Left lung (tissue), 4 donors: ENCODE measurements at regions not wholly inside any gene's neighbourhood (a gene's known extent, or its start where the extent isn't known, plus 50 kb on each side); places are given as distances from the start of the nearest gene placed in this dataset.
"Not testable (repeated sequence)": the region's sequence is repeated elsewhere in the genome, so short reads cannot be mapped to it uniquely, and the experiment has no call there.

ENCODE experiments used
- ATAC-seq: fragments of 200-7000 bp; cut with Tn5 transposase; one replicate; pipeline ENCODE4 v1.9.1; 2020; ENCODE audit warnings: moderate library complexity
- DNase-seq, 4 donors: peaks; one replicate each; pipeline ENCODE4 v3.0.0-alpha.2; 2013 to 2020
- H3K27ac ChIP-seq, 2 donors: fragments of 200-600 bp; sonication (generic) in 1 of 2; one replicate each; pipeline versions ENCODE4 v1.5.0 to v1.8.0; 2020 to 2021
- H3K27me3 ChIP-seq, 2 donors: fragments of 200-600 bp; sonication (generic) in 1 of 2; one replicate each; pipeline versions ENCODE4 v1.5.0 to v1.8.0; 2020 to 2021
- H3K36me3 ChIP-seq, 2 donors: fragments of 200-600 bp; sonication (generic) in 1 of 2; one replicate each; pipeline versions ENCODE4 v1.5.0 to v1.8.0; 2020 to 2021
- H3K4me1 ChIP-seq, 2 donors: fragments of 200-600 bp; one replicate each; pipeline ENCODE4 v1.8.0; 2021
- H3K4me3 ChIP-seq, 2 donors: fragments of 200-600 bp; sonication (generic) in 1 of 2; one replicate each; pipeline versions ENCODE4 v1.5.0 to v1.8.0; 2020 to 2021; ENCODE audit warnings: mild to moderate bottlenecking in 1 of 2
- H3K9me3 ChIP-seq, 2 donors: fragments of 200-600 bp; sonication (generic) in 1 of 2; one replicate each; pipeline versions ENCODE4 v1.5.0 to v1.8.0; 2020 to 2021
- CTCF ChIP-seq, 2 donors: fragments of 200-600 bp; sonication (generic) in 1 of 2; IDR thresholded peaks; one replicate each; pipeline versions ENCODE4 v1.5.0 to v1.8.0; 2021; ENCODE audit warnings: antibody characterized with exemption in 2 of 2
- intact Hi-C, 2 donors: fragments of 100-400 bp; cut with DNase I; formaldehyde crosslinking; loops; one replicate each; pipeline versions ENCODE4 v1.11.2 to v1.14.2; 2022
- donor health status: DM: no; HTN: yes; CAD: no.
- donor health status: DM: no; HTN: no; CAD: no.

DNA sequence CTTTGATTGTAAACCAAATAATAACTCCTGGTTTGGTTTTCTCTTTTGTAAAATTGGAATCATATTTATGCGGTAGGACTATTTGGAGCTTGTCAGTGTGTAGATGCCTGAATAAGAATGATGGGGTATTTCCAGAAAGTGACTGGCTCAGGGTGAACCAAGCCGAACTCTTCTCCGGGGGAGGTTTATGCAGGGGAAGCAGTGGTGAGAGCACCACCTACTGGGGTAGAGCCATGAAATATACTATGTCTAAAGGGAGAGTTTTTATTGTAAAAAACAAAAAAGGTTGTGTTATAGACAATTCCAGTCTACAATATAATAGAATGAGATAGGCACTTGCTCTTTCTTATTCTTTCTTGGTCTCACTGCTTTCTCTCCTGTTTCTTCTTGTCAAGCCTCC, 222.9 kb upstream of the SLC16A7 start:
- ATAC-seq (no peak), DNase-seq (no peak)
- intact Hi-C loops = no loop called here
- no peaks in the 10 kb centered on the region for H3K9me3 ChIP-seq
- no peak overlapping the region for H3K4me3 ChIP-seq
- no peaks in the 10 kb centered on the region for H3K4me1 ChIP-seq
- H3K27ac ChIP-seq = no peak overlapping the region
- no peaks in the 10 kb centered on the region for H3K27me3 ChIP-seq
- no peaks in the 10 kb centered on the region for H3K36me3 ChIP-seq
- TF ChIP-seq CTCF (IDR thresholded peaks at IDR 0.05) = no peak

DNA sequence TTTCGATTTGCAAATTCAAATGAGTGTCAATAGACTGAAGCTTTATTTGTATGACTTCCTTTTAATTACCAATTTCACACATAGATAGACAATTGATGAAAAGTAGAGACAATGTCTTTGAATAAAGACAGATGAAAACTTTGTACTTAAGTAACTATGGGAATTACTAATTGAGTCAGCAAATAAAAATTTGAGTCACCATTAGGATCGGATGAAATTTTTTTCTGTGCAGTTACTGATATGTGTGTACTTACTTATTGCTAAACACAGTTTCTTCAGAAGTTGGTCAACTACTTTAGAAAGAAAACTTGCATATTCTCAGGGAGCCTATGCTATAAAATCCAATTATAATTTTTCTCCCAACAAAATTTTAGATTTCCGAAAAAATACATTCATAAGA, 224.9 kb upstream of the SLC16A7 start:
- H3K4me3 ChIP-seq = no peak overlapping the region
- no peaks in the 10 kb centered on the region for H3K36me3 ChIP-seq
- no peak overlapping the region for H3K27ac ChIP-seq
- TF ChIP-seq CTCF (IDR thresholded peaks at IDR 0.05) = no peak
- no peak for DNase-seq
- H3K27me3 ChIP-seq = no peaks in the 10 kb centered on the region
- intact Hi-C loops = no loop called here
- no peak for ATAC-seq
- H3K9me3 ChIP-seq = no peaks in the 10 kb centered on the region
- no peaks in the 10 kb centered on the region for H3K4me1 ChIP-seq

DNA sequence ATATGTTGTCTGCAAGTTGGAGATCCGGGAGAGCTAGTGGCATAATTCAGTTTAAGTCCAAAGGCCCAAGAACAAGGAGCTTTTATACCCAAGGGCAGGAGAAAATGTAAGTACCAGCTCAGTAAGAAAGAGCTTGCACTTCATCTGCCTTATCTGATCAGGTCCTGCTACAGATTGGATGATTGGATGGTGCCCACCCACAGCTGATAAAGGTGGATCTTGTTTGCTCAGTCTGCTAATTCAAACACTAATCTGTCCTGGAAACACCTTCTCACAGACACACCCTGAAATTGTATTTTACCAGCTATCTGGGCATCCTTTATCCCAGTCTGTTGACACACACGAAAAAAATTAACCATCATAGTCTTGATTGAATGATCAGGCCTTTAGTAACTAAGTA, 230.7 kb upstream of the SLC16A7 start:
- Histone ChIP-seq H3K27ac (no peak overlapping the region), H3K9me3 (no peaks in the 10 kb centered on the region), H3K27me3 (no peaks in the 10 kb centered on the region), H3K36me3 (no peaks in the 10 kb centered on the region), H3K4me1 (no peaks in the 10 kb centered on the region), H3K4me3 (no peak overlapping the region)
- no peak for TF ChIP-seq CTCF (IDR thresholded peaks at IDR 0.05)
- ATAC-seq (no peak), DNase-seq (no peak)
- intact Hi-C loops = no loop called here

GRCh38 chr12:59357811-59358210, 238.0 kb upstream of the SLC16A7 start:
- ATAC-seq (no peak), DNase-seq (no peak)
- intact Hi-C loops = no loop called here
- Histone ChIP-seq H3K9me3 (no peaks in the 10 kb centered on the region), H3K27me3 (no peaks in the 10 kb centered on the region), H3K36me3 (no peaks in the 10 kb centered on the region), H3K27ac (no peak overlapping the region), H3K4me1 (no peaks in the 10 kb centered on the region), H3K4me3 (no peak overlapping the region)
- TF ChIP-seq CTCF (IDR thresholded peaks at IDR 0.05) = no peak

- H3K27ac ChIP-seq, DNase-seq, H3K27me3 ChIP-seq, H3K4me1 ChIP-seq, intact Hi-C loops, H3K9me3 ChIP-seq, H3K4me3 ChIP-seq, ATAC-seq, H3K36me3 ChIP-seq: not testable (repeated sequence)
Measured at GRCh38 chr12:59346248-59346647, 249.6 kb upstream of the SLC16A7 start.

DNA sequence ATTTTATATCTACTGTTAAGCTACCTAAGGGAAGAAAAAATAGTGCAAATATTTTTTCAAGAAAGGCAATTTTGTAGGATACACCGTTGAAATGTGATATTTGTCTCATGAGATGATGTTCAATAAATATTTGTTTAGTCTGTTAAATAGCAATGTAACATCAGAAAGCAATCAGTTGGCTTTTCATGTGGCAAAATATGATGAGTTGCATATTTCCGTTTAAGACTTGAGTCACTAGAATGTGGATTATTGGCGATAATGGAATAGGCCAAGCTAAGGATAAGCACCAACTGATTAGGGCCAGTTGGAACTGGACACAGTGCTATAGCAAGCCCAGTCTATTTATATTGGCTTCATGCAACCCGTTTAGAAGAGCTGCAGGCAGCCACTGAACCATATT, 250.4 kb upstream of the SLC16A7 start:
- no peak for ATAC-seq
- no peak for TF ChIP-seq CTCF (IDR thresholded peaks at IDR 0.05)

More for the DNA sequence above, 250.4 kb upstream of the SLC16A7 start:
- Histone ChIP-seq H3K27ac (no peak overlapping the region), H3K27me3 (no peaks in the 10 kb centered on the region), H3K4me3 (no peak overlapping the region), H3K36me3 (no peaks in the 10 kb centered on the region), H3K4me1 (no peaks in the 10 kb centered on the region), H3K9me3 (peaks cover 0 to 3% of the 10 kb centered on the region in 2 donors)
- intact Hi-C loops = no loop called here
- no peak for DNase-seq
